Neural cell (in vitro differentiated cells): ENCODE measurements at regions not wholly inside any gene's neighbourhood (a gene's known extent, or its start where the extent isn't known, plus 50 kb on each side); places are given as distances from the start of the nearest gene placed in this dataset.

ENCODE experiments used
- CTCF ChIP-seq: fragments of 450-650 bp; IDR thresholded peaks from 2 replicates; pipeline ENCODE4 v1.5.1; 2014; ENCODE audit warnings: antibody characterized with exemption, mild to moderate bottlenecking, moderate library complexity; ENCODE audit not compliant: poor library complexity, severe bottlenecking
- EP300 ChIP-seq: fragments of 450-650 bp; conservative IDR thresholded peaks from 2 replicates; pipeline ENCODE4 v1.6.1; 2014; ENCODE audit warnings: antibody characterized with exemption, mild to moderate bottlenecking, moderate library complexity; ENCODE audit not compliant: poor library complexity, severe bottlenecking
- EZH2 ChIP-seq: fragments of 200-600, 300-800 bp; shearing (Covaris generic), sonication (generic); IDR thresholded peaks from 2 replicates; pipeline ENCODE4 v1.6.1; 2014; ENCODE audit warnings: antibody characterized with exemption, low read length, borderline replicate concordance, mild to moderate bottlenecking; ENCODE audit not compliant: insufficient read depth, poor library complexity, severe bottlenecking
- MXI1 ChIP-seq: fragments of 450-650 bp; conservative IDR thresholded peaks from 2 replicates; pipeline ENCODE4 v1.6.1; 2014; ENCODE audit warnings: antibody characterized with exemption, mild to moderate bottlenecking; ENCODE audit not compliant: poor library complexity, severe bottlenecking
- POLR2AphosphoS5 ChIP-seq: IDR thresholded peaks from 2 replicates; pipeline ENCODE4 v1.6.1; 2012
- RAD21 ChIP-seq: fragments of 450-650 bp; conservative IDR thresholded peaks from 2 replicates; pipeline ENCODE4 v1.6.1; 2014; ENCODE audit warnings: antibody characterized with exemption, mild to moderate bottlenecking, moderate library complexity
- REST ChIP-seq: IDR thresholded peaks from 2 replicates; pipeline ENCODE4 v1.6.1; 2012; ENCODE audit warnings: borderline replicate concordance
- SMC3 ChIP-seq: fragments of 450-650 bp; conservative IDR thresholded peaks from 2 replicates; pipeline ENCODE4 v1.6.1; 2014; ENCODE audit warnings: antibody characterized with exemption, mild to moderate bottlenecking, moderate library complexity; ENCODE audit not compliant: poor library complexity
- TAF1 ChIP-seq: IDR thresholded peaks from 2 replicates; pipeline ENCODE4 v1.6.1; 2012; ENCODE audit warnings: low read depth

- TF ChIP-seq CTCF, result no peak
- TF ChIP-seq TAF1, result no peak
- no peak for TF ChIP-seq EZH2
- no peak for TF ChIP-seq EP300
- TF ChIP-seq POLR2AphosphoS5, result no peak
- no peak for TF ChIP-seq MXI1
- TF ChIP-seq SMC3, result no peak
- TF ChIP-seq RAD21, result no peak
- TF ChIP-seq REST, result no peak
Observed at GRCh38 chr5:60477849-60478248, 222.1 kb downstream of the DEPDC1B start.
